ENCODE measurements at regions not wholly inside any gene's neighbourhood (a gene's known extent, or its start where the extent isn't known, plus 50 kb on each side); places are given as distances from the start of the nearest gene placed in this dataset.

GRCh38 chr2:101578671-101579070, 103.8 kb upstream of the RFX8 start:
- TF ChIP-seq YY1 (IDR thresholded peaks at IDR 0.05; ENCODE audit: insufficient read depth, insufficient read length) (no peak), ZNF274 (IDR thresholded peaks at IDR 0.05; ENCODE audit: low read depth, low read length) (no peak)

Data from NT2/D1 (cell line).